K562 (cell line): ENCODE measurements at regions not wholly inside any gene's neighbourhood (a gene's known extent, or its start where the extent isn't known, plus 50 kb on each side); places are given as distances from the start of the nearest gene placed in this dataset.

Experiments
- CBX8 ChIP-seq: fragments of 200-600 bp; sonication (generic); IDR thresholded peaks from 2 replicates; pipeline ENCODE4 v1.6.1; 2012; ENCODE audit warnings: borderline replicate concordance, mixed run types, low read depth, mild to moderate bottlenecking, moderate library complexity, mixed read lengths, low read length, control low read depth, inconsistent platforms; ENCODE audit not compliant: poor library complexity, severe bottlenecking; ENCODE audit errors: extremely low read depth
- CHD2 ChIP-seq: IDR thresholded peaks from 2 replicates; pipeline ENCODE4 v1.6.1; 2011; ENCODE audit warnings: low read depth, low read length
- FOS ChIP-seq: IDR thresholded peaks from 3 replicates; pipeline ENCODE4 v1.6.1; 2011; ENCODE audit not compliant: insufficient read length; ENCODE audit errors: extremely low read depth
- POLR2A ChIP-seq: fragments of 450-650 bp; conservative IDR thresholded peaks from 2 replicates; pipeline ENCODE4 v1.6.1; 2016
- RB1 ChIP-seq: fragments of 450-650 bp; IDR thresholded peaks from 2 replicates; pipeline ENCODE4 v1.6.1; 2017; ENCODE audit warnings: low read depth, mild to moderate bottlenecking
- SP1 ChIP-seq: sonication (generic); formaldehyde crosslinking; IDR thresholded peaks from 2 replicates; pipeline ENCODE4 v1.8.1; 2022; ENCODE audit warnings: mild to moderate bottlenecking, missing genetic modification reagents
- ZBTB49 ChIP-seq: sonication (generic); formaldehyde crosslinking; IDR thresholded peaks from 2 replicates; pipeline ENCODE4 v1.8.0; 2022; ENCODE audit warnings: missing genetic modification reagents, mild to moderate bottlenecking, borderline replicate concordance
- ZBTB7A ChIP-seq: IDR thresholded peaks from 2 replicates; pipeline ENCODE4 v1.6.1; 2011; ENCODE audit warnings: low read depth, mild to moderate bottlenecking, low read length, moderate library complexity, borderline replicate concordance; ENCODE audit not compliant: control insufficient read depth
- ZNF507 ChIP-seq: conservative IDR thresholded peaks from 2 replicates; pipeline ENCODE4 v1.6.1; 2017; ENCODE audit warnings: missing genetic modification characterization, missing compliant biosample characterization
- TF ChIP-seq, protein P1 (sequence below), 2 experiments: fragments of 450-650 bp in 1 of 2; sonication (generic) in 1 of 2; formaldehyde crosslinking; conservative IDR thresholded peaks; 2 replicates each; pipeline versions ENCODE4 v1.4.0 to v1.8.1; 2020 to 2022; ENCODE audit warnings: mild to moderate bottlenecking in 1 of 2, missing genetic modification reagents in 1 of 2
- TF ChIP-seq, protein P2 (sequence below): sonication (generic); formaldehyde crosslinking; IDR thresholded peaks from 2 replicates; pipeline ENCODE4 v1.8.0; 2023; ENCODE audit warnings: missing genetic modification reagents, mild to moderate bottlenecking, borderline replicate concordance
- TF ChIP-seq, protein P3 (sequence below), 3 experiments: IDR thresholded peaks in 2 of 3; conservative IDR thresholded peaks in 1 of 3; 2 replicates each; pipeline ENCODE4 v1.5.1; 2011 to 2012; ENCODE audit warnings: low read length in 3 of 3, mild to moderate bottlenecking in 3 of 3, control low read depth in 2 of 3, improper control_type of control experiment in 1 of 3, inconsistent platforms in 1 of 3, low read depth in 1 of 3, mixed read lengths in 1 of 3, moderate library complexity in 1 of 3; ENCODE audit not compliant: insufficient read depth in 2 of 3

DNA sequence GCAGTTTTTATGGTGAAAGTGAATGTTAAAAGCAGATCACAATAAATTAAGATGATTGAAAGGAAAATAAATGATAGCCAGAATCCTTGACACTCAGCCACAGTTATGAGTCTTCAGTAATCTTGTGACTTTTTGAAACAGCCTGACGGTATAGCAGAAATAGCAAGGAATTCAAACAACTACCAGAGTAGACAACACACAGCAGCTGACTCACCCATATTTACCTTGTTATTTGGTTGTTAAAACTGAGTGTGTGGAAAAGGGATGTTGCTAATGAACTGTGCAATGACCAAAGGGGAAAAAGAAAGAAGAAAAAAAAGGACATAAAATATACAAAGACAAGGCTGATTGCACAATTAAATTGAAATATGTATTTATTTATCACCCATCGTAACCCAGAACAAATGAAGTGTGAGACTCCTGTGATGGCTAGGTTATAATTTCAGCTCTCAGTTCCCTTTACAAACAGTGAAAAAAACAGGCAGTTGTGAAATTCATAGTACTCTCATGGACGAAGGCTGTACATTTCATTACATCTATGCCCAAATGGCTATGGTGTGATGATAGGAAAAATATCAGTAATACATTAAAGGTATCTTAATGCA, 1023.0 kb upstream of the SORCS1 start:
- TF ChIP-seq, protein P1, sequence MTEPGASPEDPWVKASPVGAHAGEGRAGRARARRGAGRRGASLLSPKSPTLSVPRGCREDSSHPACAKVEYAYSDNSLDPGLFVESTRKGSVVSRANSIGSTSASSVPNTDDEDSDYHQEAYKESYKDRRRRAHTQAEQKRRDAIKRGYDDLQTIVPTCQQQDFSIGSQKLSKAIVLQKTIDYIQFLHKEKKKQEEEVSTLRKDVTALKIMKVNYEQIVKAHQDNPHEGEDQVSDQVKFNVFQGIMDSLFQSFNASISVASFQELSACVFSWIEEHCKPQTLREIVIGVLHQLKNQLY (CRISPR knock-in tag; conservative IDR thresholded peaks at IDR 0.05): no peak
- TF ChIP-seq CHD2 (no peak), CBX8 (no peak), ZBTB49 (CRISPR knock-in tag) (no peak), ZBTB7A (no peak), SP1 (CRISPR knock-in tag) (no peak), FOS (no peak), RB1 (no peak), POLR2A (no peak), ZNF507 (tag) (no peak)
- TF ChIP-seq, protein P2, sequence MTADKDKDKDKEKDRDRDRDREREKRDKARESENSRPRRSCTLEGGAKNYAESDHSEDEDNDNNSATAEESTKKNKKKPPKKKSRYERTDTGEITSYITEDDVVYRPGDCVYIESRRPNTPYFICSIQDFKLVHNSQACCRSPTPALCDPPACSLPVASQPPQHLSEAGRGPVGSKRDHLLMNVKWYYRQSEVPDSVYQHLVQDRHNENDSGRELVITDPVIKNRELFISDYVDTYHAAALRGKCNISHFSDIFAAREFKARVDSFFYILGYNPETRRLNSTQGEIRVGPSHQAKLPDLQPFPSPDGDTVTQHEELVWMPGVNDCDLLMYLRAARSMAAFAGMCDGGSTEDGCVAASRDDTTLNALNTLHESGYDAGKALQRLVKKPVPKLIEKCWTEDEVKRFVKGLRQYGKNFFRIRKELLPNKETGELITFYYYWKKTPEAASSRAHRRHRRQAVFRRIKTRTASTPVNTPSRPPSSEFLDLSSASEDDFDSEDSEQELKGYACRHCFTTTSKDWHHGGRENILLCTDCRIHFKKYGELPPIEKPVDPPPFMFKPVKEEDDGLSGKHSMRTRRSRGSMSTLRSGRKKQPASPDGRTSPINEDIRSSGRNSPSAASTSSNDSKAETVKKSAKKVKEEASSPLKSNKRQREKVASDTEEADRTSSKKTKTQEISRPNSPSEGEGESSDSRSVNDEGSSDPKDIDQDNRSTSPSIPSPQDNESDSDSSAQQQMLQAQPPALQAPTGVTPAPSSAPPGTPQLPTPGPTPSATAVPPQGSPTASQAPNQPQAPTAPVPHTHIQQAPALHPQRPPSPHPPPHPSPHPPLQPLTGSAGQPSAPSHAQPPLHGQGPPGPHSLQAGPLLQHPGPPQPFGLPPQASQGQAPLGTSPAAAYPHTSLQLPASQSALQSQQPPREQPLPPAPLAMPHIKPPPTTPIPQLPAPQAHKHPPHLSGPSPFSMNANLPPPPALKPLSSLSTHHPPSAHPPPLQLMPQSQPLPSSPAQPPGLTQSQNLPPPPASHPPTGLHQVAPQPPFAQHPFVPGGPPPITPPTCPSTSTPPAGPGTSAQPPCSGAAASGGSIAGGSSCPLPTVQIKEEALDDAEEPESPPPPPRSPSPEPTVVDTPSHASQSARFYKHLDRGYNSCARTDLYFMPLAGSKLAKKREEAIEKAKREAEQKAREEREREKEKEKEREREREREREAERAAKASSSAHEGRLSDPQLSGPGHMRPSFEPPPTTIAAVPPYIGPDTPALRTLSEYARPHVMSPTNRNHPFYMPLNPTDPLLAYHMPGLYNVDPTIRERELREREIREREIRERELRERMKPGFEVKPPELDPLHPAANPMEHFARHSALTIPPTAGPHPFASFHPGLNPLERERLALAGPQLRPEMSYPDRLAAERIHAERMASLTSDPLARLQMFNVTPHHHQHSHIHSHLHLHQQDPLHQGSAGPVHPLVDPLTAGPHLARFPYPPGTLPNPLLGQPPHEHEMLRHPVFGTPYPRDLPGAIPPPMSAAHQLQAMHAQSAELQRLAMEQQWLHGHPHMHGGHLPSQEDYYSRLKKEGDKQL (CRISPR knock-in tag): no peak
- TF ChIP-seq, protein P3, sequence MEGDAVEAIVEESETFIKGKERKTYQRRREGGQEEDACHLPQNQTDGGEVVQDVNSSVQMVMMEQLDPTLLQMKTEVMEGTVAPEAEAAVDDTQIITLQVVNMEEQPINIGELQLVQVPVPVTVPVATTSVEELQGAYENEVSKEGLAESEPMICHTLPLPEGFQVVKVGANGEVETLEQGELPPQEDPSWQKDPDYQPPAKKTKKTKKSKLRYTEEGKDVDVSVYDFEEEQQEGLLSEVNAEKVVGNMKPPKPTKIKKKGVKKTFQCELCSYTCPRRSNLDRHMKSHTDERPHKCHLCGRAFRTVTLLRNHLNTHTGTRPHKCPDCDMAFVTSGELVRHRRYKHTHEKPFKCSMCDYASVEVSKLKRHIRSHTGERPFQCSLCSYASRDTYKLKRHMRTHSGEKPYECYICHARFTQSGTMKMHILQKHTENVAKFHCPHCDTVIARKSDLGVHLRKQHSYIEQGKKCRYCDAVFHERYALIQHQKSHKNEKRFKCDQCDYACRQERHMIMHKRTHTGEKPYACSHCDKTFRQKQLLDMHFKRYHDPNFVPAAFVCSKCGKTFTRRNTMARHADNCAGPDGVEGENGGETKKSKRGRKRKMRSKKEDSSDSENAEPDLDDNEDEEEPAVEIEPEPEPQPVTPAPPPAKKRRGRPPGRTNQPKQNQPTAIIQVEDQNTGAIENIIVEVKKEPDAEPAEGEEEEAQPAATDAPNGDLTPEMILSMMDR (IDR thresholded peaks at IDR 0.05 in 2 of 3, conservative IDR thresholded peaks at IDR 0.05 in 1 of 3; ENCODE audit: insufficient read depth in 2 of 3, low read depth in 1 of 3, low read length in 3 of 3): no peak
